DOHH2 (cell line): ENCODE measurements at regions not wholly inside any gene's neighbourhood (a gene's known extent, or its start where the extent isn't known, plus 50 kb on each side); places are given as distances from the start of the nearest gene placed in this dataset.

ENCODE experiments used
- CTCF ChIP-seq: fragments of 200-600 bp; sonication (generic); IDR thresholded peaks from one replicate; pipeline ENCODE4 v1.5.1; 2014; ENCODE audit warnings: antibody characterized with exemption, mild to moderate bottlenecking, low read depth, low read length; ENCODE audit not compliant: poor library complexity, severe bottlenecking
- EZH2phosphoT487 ChIP-seq: fragments of 200-600 bp; sonication (generic); IDR thresholded peaks from 2 replicates; pipeline ENCODE4 v1.6.1; 2017; ENCODE audit warnings: borderline replicate concordance, mild to moderate bottlenecking, antibody characterized with exemption, low read length, moderate library complexity, mixed read lengths

- TF ChIP-seq CTCF (no peak), EZH2phosphoT487 (no peak)
Observed at GRCh38 chr6:155883334-155883731, 427.7 kb upstream of the NOX3 start.
